Smooth muscle cell (in vitro differentiated cells): ENCODE measurements at regions not wholly inside any gene's neighbourhood (a gene's known extent, or its start where the extent isn't known, plus 50 kb on each side); places are given as distances from the start of the nearest gene placed in this dataset.

Source experiments
- DNase-seq: peaks from one replicate; lab custom pipeline; 2025; ENCODE audit not compliant: unreplicated experiment; lab: John Stamatoyannopoulos, UW
- H2AFZ ChIP-seq: fragments of 200-600 bp; sonication (generic); 2 replicates; pipeline ENCODE4 v1.6.0; 2016; ENCODE audit warnings: antibody characterized with exemption, low read depth, mild to moderate bottlenecking
- H3F3A ChIP-seq: fragments of 200-600 bp; sonication (generic); 2 replicates; pipeline ENCODE4 v1.6.0; 2017; ENCODE audit warnings: antibody characterized with exemption, low read depth
- H3K27ac ChIP-seq: fragments of 200-600 bp; sonication (generic); 2 replicates; pipeline ENCODE4 v1.5.1; 2016; ENCODE audit warnings: low read depth, mild to moderate bottlenecking
- H3K27me3 ChIP-seq: fragments of 200-600 bp; sonication (generic); 2 replicates; pipeline ENCODE4 v1.6.1; 2016; ENCODE audit warnings: low read depth, mild to moderate bottlenecking
- H3K36me3 ChIP-seq: fragments of 200-600 bp; sonication (generic); 2 replicates; pipeline ENCODE4 v1.5.1; 2016; ENCODE audit warnings: low read depth
- H3K4me1 ChIP-seq: fragments of 200-600 bp; sonication (generic); 2 replicates; pipeline ENCODE4 v1.5.1; 2016; ENCODE audit warnings: low read depth
- H3K4me2 ChIP-seq: fragments of 200-600 bp; sonication (generic); 2 replicates; pipeline ENCODE4 v1.6.0; 2016; ENCODE audit warnings: mild to moderate bottlenecking
- H3K4me3 ChIP-seq: fragments of 200-600 bp; sonication (generic); 2 replicates; pipeline ENCODE4 v1.5.1; 2016; ENCODE audit warnings: mild to moderate bottlenecking
- H3K79me2 ChIP-seq: fragments of 200-600 bp; sonication (generic); 2 replicates; pipeline ENCODE4 v1.6.0; 2016; ENCODE audit warnings: low read depth, mild to moderate bottlenecking
- H3K9ac ChIP-seq: fragments of 200-600 bp; sonication (generic); 2 replicates; pipeline ENCODE4 v1.6.0; 2016; ENCODE audit warnings: low read depth
- H3K9me3 ChIP-seq: fragments of 200-600 bp; sonication (generic); replicated peaks from 2 replicates; pipeline ENCODE4 v1.5.1; 2016; ENCODE audit warnings: low read depth
- H4K20me1 ChIP-seq: fragments of 200-600 bp; sonication (generic); 2 replicates; pipeline ENCODE4 v1.6.0; 2016; ENCODE audit warnings: low read depth
- CTCF ChIP-seq: fragments of 200-600 bp; sonication (generic); IDR thresholded peaks from 2 replicates; pipeline ENCODE4 v1.5.1; 2017; ENCODE audit warnings: borderline replicate concordance, mild to moderate bottlenecking, antibody characterized with exemption; ENCODE audit not compliant: insufficient read depth, poor library complexity, severe bottlenecking
- WGBS: methylation state at CpG from one replicate; pipeline ENCODE4 v1.1.7; 2016; ENCODE audit warnings: low lambda C conversion rate; 5-methylcytosine and 5-hydroxymethylcytosine counted together

- Histone ChIP-seq H3K4me2 (no peak overlapping the region), H2AFZ (no peak overlapping the region), H3K4me1 (no peaks in the 10 kb centered on the region), H3K4me3 (no peak overlapping the region), H3K9ac (no peak overlapping the region), H4K20me1 (no peaks in the 10 kb centered on the region), H3K79me2 (no peaks in the 10 kb centered on the region), H3K27me3 (no peaks in the 10 kb centered on the region), H3F3A (no peaks in the 10 kb centered on the region), H3K36me3 (no peaks in the 10 kb centered on the region), H3K9me3 (no peaks in the 10 kb centered on the region), H3K27ac (no peak overlapping the region)
- WGBS, result 63% methylated on average over 2 of the region's 2 CpGs
- DNase-seq, result no peak
- TF ChIP-seq CTCF, result peak; percentile 2
Measured at GRCh38 chr18:55031164-55031563, 71.9 kb upstream of the CCDC68 start.

GRCh38 chr18:55024564-55024963 lies 65.3 kb upstream of the CCDC68 start:
- Histone ChIP-seq H3K36me3 (no peaks in the 10 kb centered on the region), H3K9ac (no peak overlapping the region), H3K27me3 (no peaks in the 10 kb centered on the region), H3K27ac (no peak overlapping the region), H3K9me3 (no peaks in the 10 kb centered on the region), H2AFZ (no peak overlapping the region), H3K4me2 (no peak overlapping the region), H3F3A (no peaks in the 10 kb centered on the region), H3K79me2 (no peaks in the 10 kb centered on the region), H4K20me1 (no peaks in the 10 kb centered on the region), H3K4me3 (no peak overlapping the region), H3K4me1 (no peaks in the 10 kb centered on the region)
- no peak for TF ChIP-seq CTCF
- DNase-seq, result no peak

GRCh38 chr18:55018602-55019001 lies 59.3 kb upstream of the CCDC68 start:
- Histone ChIP-seq H3K79me2 (no peaks in the 10 kb centered on the region), H4K20me1 (no peaks in the 10 kb centered on the region), H3K4me3 (no peak overlapping the region), H3K4me1 (no peaks in the 10 kb centered on the region), H3K4me2 (no peak overlapping the region), H3K27ac (no peak overlapping the region), H3K36me3 (no peaks in the 10 kb centered on the region), H2AFZ (no peak overlapping the region), H3K9me3 (no peaks in the 10 kb centered on the region), H3K27me3 (no peaks in the 10 kb centered on the region), H3F3A (no peaks in the 10 kb centered on the region), H3K9ac (no peak overlapping the region)
- no peak for DNase-seq
- no peak for TF ChIP-seq CTCF

GRCh38 chr18:55014095-55014494 lies 54.8 kb upstream of the CCDC68 start:
- 93% methylated on average over 3 of the region's 3 CpGs for WGBS
- Histone ChIP-seq H3K9me3 (no peaks in the 10 kb centered on the region), H3F3A (no peaks in the 10 kb centered on the region), H2AFZ (no peak overlapping the region), H3K4me3 (no peak overlapping the region), H3K9ac (no peak overlapping the region), H3K27ac (no peak overlapping the region), H3K4me2 (no peak overlapping the region), H3K36me3 (no peaks in the 10 kb centered on the region), H4K20me1 (no peaks in the 10 kb centered on the region), H3K4me1 (no peaks in the 10 kb centered on the region), H3K79me2 (no peaks in the 10 kb centered on the region), H3K27me3 (no peaks in the 10 kb centered on the region)
- DNase-seq, result no peak
- no peak for TF ChIP-seq CTCF
